Neural cell (in vitro differentiated cells): ENCODE measurements at regions not wholly inside any gene's neighbourhood (a gene's known extent, or its start where the extent isn't known, plus 50 kb on each side); places are given as distances from the start of the nearest gene placed in this dataset.

ENCODE experiments used
- H2AFZ ChIP-seq: fragments of 200-600, 300-800 bp; sonication (generic), shearing (Covaris generic); 2 replicates; pipeline ENCODE4 v1.6.0; 2014; ENCODE audit warnings: low read depth, mild to moderate bottlenecking, antibody characterized with exemption, low read length, moderate library complexity
- H3F3A ChIP-seq: fragments of 200-600 bp; shearing (Covaris generic); 2 replicates; pipeline ENCODE4 v1.6.1; 2016; ENCODE audit warnings: mild to moderate bottlenecking, moderate library complexity, mixed read lengths, antibody characterized with exemption, low read length; ENCODE audit not compliant: insufficient read depth, poor library complexity, severe bottlenecking
- H3K27ac ChIP-seq: fragments of 200-600, 300-800 bp; sonication (generic), shearing (Covaris generic); 2 replicates; pipeline ENCODE4 v1.5.1; 2014; ENCODE audit warnings: mild to moderate bottlenecking, low read length, moderate library complexity
- H3K27me3 ChIP-seq: fragments of 300-800, 200-600 bp; sonication (generic), shearing (Covaris generic); 2 replicates; pipeline ENCODE4 v1.6.0; 2014; ENCODE audit warnings: mild to moderate bottlenecking, low read depth, low read length, moderate library complexity; ENCODE audit not compliant: insufficient read depth
- H3K36me3 ChIP-seq: fragments of 300-800, 200-600 bp; sonication (generic), shearing (Covaris generic); 2 replicates; pipeline ENCODE4 v1.5.1; 2014; ENCODE audit warnings: mild to moderate bottlenecking, antibody characterized with exemption, low read length, moderate library complexity; ENCODE audit not compliant: insufficient read depth
- H3K4me2 ChIP-seq: fragments of 300-800, 200-600 bp; sonication (generic), shearing (Covaris generic); 2 replicates; pipeline ENCODE4 v1.6.0; 2014; ENCODE audit warnings: mild to moderate bottlenecking, low read length
- H3K4me3 ChIP-seq: fragments of 300-800, 200-600 bp; sonication (generic), shearing (Covaris generic); 2 replicates; pipeline ENCODE4 v1.5.1; 2014; ENCODE audit warnings: mild to moderate bottlenecking, low read length, moderate library complexity
- H3K79me2 ChIP-seq: fragments of 200-600 bp; shearing (Covaris generic); replicated peaks from 2 replicates; pipeline ENCODE4 v1.6.0; 2014; ENCODE audit warnings: mild to moderate bottlenecking, low read length, moderate library complexity; ENCODE audit not compliant: insufficient read depth
- H3K9ac ChIP-seq: fragments of 300-800, 200-600 bp; sonication (generic), shearing (Covaris generic); 2 replicates; pipeline ENCODE4 v1.6.1; 2016; ENCODE audit warnings: mild to moderate bottlenecking, low read length, mixed read lengths
- H3K9me2 ChIP-seq: fragments of 200-600 bp; shearing (Covaris generic); 2 replicates; pipeline ENCODE4 v1.6.1; 2016; ENCODE audit warnings: mild to moderate bottlenecking, low read length, mixed read lengths; ENCODE audit not compliant: insufficient read depth
- H3K9me3 ChIP-seq: fragments of 200-600, 300-800 bp; sonication (generic), shearing (Covaris generic); 2 replicates; pipeline ENCODE4 v1.6.1; 2016; ENCODE audit warnings: mild to moderate bottlenecking, mixed run types, low read length, moderate library complexity, mixed read lengths
- H4K20me1 ChIP-seq: fragments of 200-600 bp; shearing (Covaris generic); 2 replicates; pipeline ENCODE4 v1.6.1; 2016; ENCODE audit warnings: mild to moderate bottlenecking, mixed run types; ENCODE audit not compliant: insufficient read depth
- CTCF ChIP-seq: fragments of 450-650 bp; IDR thresholded peaks from 2 replicates; pipeline ENCODE4 v1.5.1; 2014; ENCODE audit warnings: antibody characterized with exemption, mild to moderate bottlenecking, moderate library complexity; ENCODE audit not compliant: poor library complexity, severe bottlenecking
- EP300 ChIP-seq: fragments of 450-650 bp; conservative IDR thresholded peaks from 2 replicates; pipeline ENCODE4 v1.6.1; 2014; ENCODE audit warnings: antibody characterized with exemption, mild to moderate bottlenecking, moderate library complexity; ENCODE audit not compliant: poor library complexity, severe bottlenecking
- EZH2 ChIP-seq: fragments of 200-600, 300-800 bp; shearing (Covaris generic), sonication (generic); IDR thresholded peaks from 2 replicates; pipeline ENCODE4 v1.6.1; 2014; ENCODE audit warnings: antibody characterized with exemption, low read length, borderline replicate concordance, mild to moderate bottlenecking; ENCODE audit not compliant: insufficient read depth, poor library complexity, severe bottlenecking
- MXI1 ChIP-seq: fragments of 450-650 bp; conservative IDR thresholded peaks from 2 replicates; pipeline ENCODE4 v1.6.1; 2014; ENCODE audit warnings: antibody characterized with exemption, mild to moderate bottlenecking; ENCODE audit not compliant: poor library complexity, severe bottlenecking
- POLR2AphosphoS5 ChIP-seq: IDR thresholded peaks from 2 replicates; pipeline ENCODE4 v1.6.1; 2012
- RAD21 ChIP-seq: fragments of 450-650 bp; conservative IDR thresholded peaks from 2 replicates; pipeline ENCODE4 v1.6.1; 2014; ENCODE audit warnings: antibody characterized with exemption, mild to moderate bottlenecking, moderate library complexity
- REST ChIP-seq: IDR thresholded peaks from 2 replicates; pipeline ENCODE4 v1.6.1; 2012; ENCODE audit warnings: borderline replicate concordance
- SMC3 ChIP-seq: fragments of 450-650 bp; conservative IDR thresholded peaks from 2 replicates; pipeline ENCODE4 v1.6.1; 2014; ENCODE audit warnings: antibody characterized with exemption, mild to moderate bottlenecking, moderate library complexity; ENCODE audit not compliant: poor library complexity
- TAF1 ChIP-seq: IDR thresholded peaks from 2 replicates; pipeline ENCODE4 v1.6.1; 2012; ENCODE audit warnings: low read depth

- no peak overlapping the region for H2AFZ ChIP-seq
- no peak overlapping the region for H3K27ac ChIP-seq
- no peak overlapping the region for H3K4me2 ChIP-seq
- TF ChIP-seq TAF1 (no peak), EZH2 (no peak), POLR2AphosphoS5 (no peak), RAD21 (no peak), REST (no peak), EP300 (no peak)
- no peaks in the 10 kb centered on the region for H3K79me2 ChIP-seq
- H4K20me1 ChIP-seq: no peaks in the 10 kb centered on the region
- H3K9me2 ChIP-seq: no peaks in the 10 kb centered on the region
- no peaks in the 10 kb centered on the region for H3K27me3 ChIP-seq
- no peak overlapping the region for H3K4me3 ChIP-seq
- H3F3A ChIP-seq: no peaks in the 10 kb centered on the region
- no peaks in the 10 kb centered on the region for H3K9me3 ChIP-seq
- no peaks in the 10 kb centered on the region for H3K36me3 ChIP-seq
- no peak overlapping the region for H3K9ac ChIP-seq
Observed at GRCh38 chr2:120658770-120659158, 76.9 kb upstream of the GLI2 start.

- H3K27me3 ChIP-seq: no peaks in the 10 kb centered on the region
- no peak overlapping the region for H3K4me2 ChIP-seq
- H4K20me1 ChIP-seq: no peaks in the 10 kb centered on the region
- H3K4me3 ChIP-seq: no peak overlapping the region
- no peak overlapping the region for H2AFZ ChIP-seq
- no peaks in the 10 kb centered on the region for H3K9me3 ChIP-seq
- no peaks in the 10 kb centered on the region for H3K79me2 ChIP-seq
- no peaks in the 10 kb centered on the region for H3F3A ChIP-seq
- no peaks in the 10 kb centered on the region for H3K9me2 ChIP-seq
- TF ChIP-seq EP300 (no peak), EZH2 (no peak)
- no peak overlapping the region for H3K27ac ChIP-seq
- H3K9ac ChIP-seq: no peak overlapping the region
- H3K36me3 ChIP-seq: no peaks in the 10 kb centered on the region
Observed at GRCh38 chr2:120659275-120659977, 76.2 kb upstream of the GLI2 start.

GRCh38 chr2:120660056-120660694, 75.5 kb upstream of the GLI2 start:
- Histone ChIP-seq H3F3A (no peaks in the 10 kb centered on the region), H3K27me3 (no peaks in the 10 kb centered on the region), H3K9ac (no peak overlapping the region), H3K9me2 (no peaks in the 10 kb centered on the region), H3K36me3 (no peaks in the 10 kb centered on the region), H3K9me3 (no peaks in the 10 kb centered on the region), H4K20me1 (no peaks in the 10 kb centered on the region), H3K4me2 (no peak overlapping the region), H3K79me2 (no peaks in the 10 kb centered on the region), H3K27ac (no peak overlapping the region), H2AFZ (no peak overlapping the region), H3K4me3 (no peak overlapping the region)
- TF ChIP-seq EP300 (no peak), MXI1 (no peak), RAD21 (no peak), SMC3 (no peak), REST (no peak), CTCF (no peak), EZH2 (no peak)
